ENCODE measurements at regions not wholly inside any gene's neighbourhood (a gene's known extent, or its start where the extent isn't known, plus 50 kb on each side); places are given as distances from the start of the nearest gene placed in this dataset.

- TF ChIP-seq, protein P1, sequence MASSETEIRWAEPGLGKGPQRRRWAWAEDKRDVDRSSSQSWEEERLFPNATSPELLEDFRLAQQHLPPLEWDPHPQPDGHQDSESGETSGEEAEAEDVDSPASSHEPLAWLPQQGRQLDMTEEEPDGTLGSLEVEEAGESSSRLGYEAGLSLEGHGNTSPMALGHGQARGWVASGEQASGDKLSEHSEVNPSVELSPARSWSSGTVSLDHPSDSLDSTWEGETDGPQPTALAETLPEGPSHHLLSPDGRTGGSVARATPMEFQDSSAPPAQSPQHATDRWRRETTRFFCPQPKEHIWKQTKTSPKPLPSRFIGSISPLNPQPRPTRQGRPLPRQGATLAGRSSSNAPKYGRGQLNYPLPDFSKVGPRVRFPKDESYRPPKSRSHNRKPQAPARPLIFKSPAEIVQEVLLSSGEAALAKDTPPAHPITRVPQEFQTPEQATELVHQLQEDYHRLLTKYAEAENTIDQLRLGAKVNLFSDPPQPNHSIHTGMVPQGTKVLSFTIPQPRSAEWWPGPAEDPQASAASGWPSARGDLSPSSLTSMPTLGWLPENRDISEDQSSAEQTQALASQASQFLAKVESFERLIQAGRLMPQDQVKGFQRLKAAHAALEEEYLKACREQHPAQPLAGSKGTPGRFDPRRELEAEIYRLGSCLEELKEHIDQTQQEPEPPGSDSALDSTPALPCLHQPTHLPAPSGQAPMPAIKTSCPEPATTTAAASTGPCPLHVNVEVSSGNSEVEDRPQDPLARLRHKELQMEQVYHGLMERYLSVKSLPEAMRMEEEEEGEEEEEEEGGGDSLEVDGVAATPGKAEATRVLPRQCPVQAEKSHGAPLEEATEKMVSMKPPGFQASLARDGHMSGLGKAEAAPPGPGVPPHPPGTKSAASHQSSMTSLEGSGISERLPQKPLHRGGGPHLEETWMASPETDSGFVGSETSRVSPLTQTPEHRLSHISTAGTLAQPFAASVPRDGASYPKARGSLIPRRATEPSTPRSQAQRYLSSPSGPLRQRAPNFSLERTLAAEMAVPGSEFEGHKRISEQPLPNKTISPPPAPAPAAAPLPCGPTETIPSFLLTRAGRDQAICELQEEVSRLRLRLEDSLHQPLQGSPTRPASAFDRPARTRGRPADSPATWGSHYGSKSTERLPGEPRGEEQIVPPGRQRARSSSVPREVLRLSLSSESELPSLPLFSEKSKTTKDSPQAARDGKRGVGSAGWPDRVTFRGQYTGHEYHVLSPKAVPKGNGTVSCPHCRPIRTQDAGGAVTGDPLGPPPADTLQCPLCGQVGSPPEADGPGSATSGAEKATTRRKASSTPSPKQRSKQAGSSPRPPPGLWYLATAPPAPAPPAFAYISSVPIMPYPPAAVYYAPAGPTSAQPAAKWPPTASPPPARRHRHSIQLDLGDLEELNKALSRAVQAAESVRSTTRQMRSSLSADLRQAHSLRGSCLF (CRISPR knock-in tag; IDR thresholded peaks at IDR 0.05; ENCODE audit: borderline replicate concordance) = no peak
- no peak for TF ChIP-seq EEA1 (CRISPR knock-in tag; IDR thresholded peaks at IDR 0.05; ENCODE audit: borderline replicate concordance)
- no peak for TF ChIP-seq CHD2 (IDR thresholded peaks at IDR 0.05; ENCODE audit: low read depth, low read length)
- TF ChIP-seq CHD4 (IDR thresholded peaks at IDR 0.05; ENCODE audit: borderline replicate concordance, low read length) = no peak
- no peak for TF ChIP-seq ZNF724P (CRISPR knock-in tag; IDR thresholded peaks at IDR 0.05; ENCODE audit: borderline replicate concordance)
- TF ChIP-seq ZNF580 (CRISPR knock-in tag; IDR thresholded peaks at IDR 0.05; ENCODE audit: borderline replicate concordance, low read depth) = no peak
- TF ChIP-seq ZFP37 (CRISPR knock-in tag; IDR thresholded peaks at IDR 0.05; ENCODE audit: borderline replicate concordance) = no peak
Measured at GRCh38 chr7:83806538-83806937, 157.6 kb upstream of the SEMA3E start (continued).

GRCh38 chr7:83799333-83799732 lies 150.4 kb upstream of the SEMA3E start:
- H3K79me2 ChIP-seq (ENCODE audit: insufficient read depth, low read length) = no peaks in the 10 kb centered on the region
- H3K9ac ChIP-seq (ENCODE audit: insufficient read depth, low read depth, low read length) = no peak overlapping the region
- no peak overlapping the region for H3K4me2 ChIP-seq (ENCODE audit: low read depth, low read length)
- ATAC-seq = no peak
- in situ Hi-C loops (cut with HindIII; ENCODE audit: extremely low pct_ligation_motif_present, low pct_unique_long_range_greater_than_20kb) = no loop called here
- no peak for FAIRE-seq
- H3K27me3 ChIP-seq (ENCODE audit: control insufficient read depth in 1 of 2, insufficient read depth in 2 of 2, low read length in 2 of 2) = no peaks in the 10 kb centered on the region
- no peaks in the 10 kb centered on the region for H3K36me3 ChIP-seq (replicated peaks in 1 of 2; ENCODE audit: control insufficient read depth in 1 of 2, insufficient read depth in 2 of 2, low read length in 2 of 2)
- no peaks in the 10 kb centered on the region for H4K20me1 ChIP-seq (ENCODE audit: insufficient read depth, low read length)
- 50% methylated on average over 5 of the region's 5 CpGs for WGBS (ENCODE audit: low lambda C conversion rate)
- H3K4me1 ChIP-seq (ENCODE audit: insufficient read depth, low read length) = no peaks in the 10 kb centered on the region
- ChIA-PET CTCF (ENCODE audit: low intra/inter-chr PET ratio, low total read pairs) (no interaction called here), POLR2A (no interaction called here)
- DNase-seq (ENCODE audit: low spot score) = no peak
- no TSS peak for BruUV-seq (replicated peaks)
- no peaks in the 10 kb centered on the region for H3K9me3 ChIP-seq (ENCODE audit: low read length)
- H2AFZ ChIP-seq (ENCODE audit: low read length) = no peak overlapping the region
- intact Hi-C loops (cut with micrococcal nuclease; ENCODE audit: unreplicated experiment) = no loop called here
- H3K27ac ChIP-seq (ENCODE audit: extremely low read length, insufficient read depth, low read length) = no peak overlapping the region
- H3K4me3 ChIP-seq (replicated peaks in 1 of 3; ENCODE audit: insufficient read depth in 1 of 3, low read depth in 2 of 3, low read length in 3 of 3) = no peak overlapping the region
- TF ChIP-seq KLF16 (CRISPR knock-in tag; IDR thresholded peaks at IDR 0.05) (no peak), SP5 (CRISPR knock-in tag; IDR thresholded peaks at IDR 0.05; ENCODE audit: borderline replicate concordance, low read depth) (no peak), GATAD1 (CRISPR knock-in tag; IDR thresholded peaks at IDR 0.05) (no peak), HDAC6 (IDR thresholded peaks at IDR 0.05; ENCODE audit: low read depth, low read length) (no peak), ZFP36L1 (CRISPR knock-in tag; IDR thresholded peaks at IDR 0.05) (no peak), ATRX (CRISPR knock-in tag; IDR thresholded peaks at IDR 0.05; ENCODE audit: borderline replicate concordance) (no peak), SATB2 (CRISPR knock-in tag; IDR thresholded peaks at IDR 0.05) (no peak), NR2F1 (CRISPR knock-in tag; IDR thresholded peaks at IDR 0.05) (no peak)
- TF ChIP-seq, protein P1 (CRISPR knock-in tag; IDR thresholded peaks at IDR 0.05; ENCODE audit: borderline replicate concordance) = no peak

All from HepG2 (cell line).